Keratinocyte (primary cell): ENCODE measurements at regions not wholly inside any gene's neighbourhood (a gene's known extent, or its start where the extent isn't known, plus 50 kb on each side); places are given as distances from the start of the nearest gene placed in this dataset.

Experiments
- EZH2 ChIP-seq: IDR thresholded peaks from one replicate; pipeline ENCODE4 v1.6.1; 2012; ENCODE audit warnings: inconsistent platforms, mild to moderate bottlenecking, low read length, moderate library complexity
- TF ChIP-seq, protein P1 (sequence below), 3 experiments: IDR thresholded peaks in 1 of 3; conservative IDR thresholded peaks in 1 of 3; optimal IDR thresholded peaks in 1 of 3; 2 replicates in 2 of 3; 3 replicates in 1 of 3; pipeline versions ENCODE3 to v1.5.1; 2011; ENCODE audit warnings: low read length in 3 of 3, mild to moderate bottlenecking in 3 of 3, moderate library complexity in 2 of 3, control low read depth in 1 of 3, inconsistent platforms in 1 of 3; ENCODE audit not compliant: insufficient read depth in 2 of 3; ENCODE audit errors: extremely low read depth in 1 of 3

DNA sequence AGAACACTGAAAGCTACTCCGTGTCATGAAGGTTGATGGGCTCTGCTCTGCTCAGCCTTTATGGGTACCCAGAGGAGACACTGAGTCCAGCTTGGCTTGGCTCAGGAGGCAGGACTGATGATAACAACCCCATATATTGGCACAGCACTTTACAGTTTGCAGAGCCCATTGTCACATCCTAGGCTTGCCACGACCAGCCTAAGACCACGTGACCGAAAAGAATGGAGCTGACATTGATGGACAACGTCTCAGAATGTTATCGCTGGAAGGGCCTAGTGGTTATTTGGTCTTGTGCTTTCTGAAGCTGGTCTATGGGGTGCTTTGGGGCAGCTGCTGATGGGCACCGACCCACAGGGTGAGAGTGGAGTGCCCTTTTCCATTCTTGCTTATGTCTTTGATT is 72.9 kb upstream of the RUNX3 start:
- TF ChIP-seq, protein P1, sequence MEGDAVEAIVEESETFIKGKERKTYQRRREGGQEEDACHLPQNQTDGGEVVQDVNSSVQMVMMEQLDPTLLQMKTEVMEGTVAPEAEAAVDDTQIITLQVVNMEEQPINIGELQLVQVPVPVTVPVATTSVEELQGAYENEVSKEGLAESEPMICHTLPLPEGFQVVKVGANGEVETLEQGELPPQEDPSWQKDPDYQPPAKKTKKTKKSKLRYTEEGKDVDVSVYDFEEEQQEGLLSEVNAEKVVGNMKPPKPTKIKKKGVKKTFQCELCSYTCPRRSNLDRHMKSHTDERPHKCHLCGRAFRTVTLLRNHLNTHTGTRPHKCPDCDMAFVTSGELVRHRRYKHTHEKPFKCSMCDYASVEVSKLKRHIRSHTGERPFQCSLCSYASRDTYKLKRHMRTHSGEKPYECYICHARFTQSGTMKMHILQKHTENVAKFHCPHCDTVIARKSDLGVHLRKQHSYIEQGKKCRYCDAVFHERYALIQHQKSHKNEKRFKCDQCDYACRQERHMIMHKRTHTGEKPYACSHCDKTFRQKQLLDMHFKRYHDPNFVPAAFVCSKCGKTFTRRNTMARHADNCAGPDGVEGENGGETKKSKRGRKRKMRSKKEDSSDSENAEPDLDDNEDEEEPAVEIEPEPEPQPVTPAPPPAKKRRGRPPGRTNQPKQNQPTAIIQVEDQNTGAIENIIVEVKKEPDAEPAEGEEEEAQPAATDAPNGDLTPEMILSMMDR (optimal IDR thresholded peaks at IDR 0.05 in 1 of 3, IDR thresholded peaks at IDR 0.05 in 1 of 3, conservative IDR thresholded peaks at IDR 0.05 in 1 of 3; ENCODE audit: extremely low read depth in 1 of 3, insufficient read depth in 2 of 3, low read length in 3 of 3): no peak
- no peak for TF ChIP-seq EZH2
